ENCODE measurements at regions not wholly inside any gene's neighbourhood (a gene's known extent, or its start where the extent isn't known, plus 50 kb on each side); places are given as distances from the start of the nearest gene placed in this dataset.

DNA sequence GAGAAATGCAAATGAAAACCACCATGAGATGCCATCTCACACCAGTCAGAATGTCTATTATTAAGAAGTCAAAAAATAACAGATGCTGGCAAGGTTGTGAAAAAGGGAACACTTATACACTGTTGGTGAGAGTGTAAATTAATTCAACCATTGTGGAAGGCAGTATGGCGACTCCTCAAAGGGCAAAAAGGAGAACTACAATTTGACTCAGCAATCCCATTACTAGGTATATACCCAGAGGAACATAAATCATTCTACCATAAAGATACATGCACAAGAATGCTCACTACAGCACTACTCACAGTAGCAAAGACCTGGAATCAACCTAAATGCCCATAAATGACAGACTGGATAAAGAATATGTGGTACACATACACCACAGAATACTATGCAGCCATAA, 161.1 kb upstream of the PDGFD start:
- no peak for DNase-seq

DNA sequence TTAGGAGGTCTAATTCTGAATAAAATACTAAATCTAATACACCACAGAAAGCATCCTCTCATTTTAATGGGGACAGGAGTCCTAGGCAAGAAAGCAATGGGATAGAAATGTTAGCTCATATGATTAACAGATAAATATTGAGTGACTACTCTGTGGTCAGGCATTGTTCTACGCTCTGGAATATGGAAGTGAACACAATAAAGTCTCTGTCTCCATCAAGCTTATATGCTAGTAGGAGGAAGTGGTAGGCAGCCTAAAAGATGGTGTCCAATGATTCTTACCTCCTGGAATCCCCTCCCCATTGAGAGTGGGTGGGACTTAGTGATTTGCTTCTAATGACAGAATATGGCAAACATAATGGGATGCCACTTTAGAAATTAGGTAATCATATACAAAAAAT, 160.3 kb upstream of the PDGFD start:
- DNase-seq: no peak

DNA sequence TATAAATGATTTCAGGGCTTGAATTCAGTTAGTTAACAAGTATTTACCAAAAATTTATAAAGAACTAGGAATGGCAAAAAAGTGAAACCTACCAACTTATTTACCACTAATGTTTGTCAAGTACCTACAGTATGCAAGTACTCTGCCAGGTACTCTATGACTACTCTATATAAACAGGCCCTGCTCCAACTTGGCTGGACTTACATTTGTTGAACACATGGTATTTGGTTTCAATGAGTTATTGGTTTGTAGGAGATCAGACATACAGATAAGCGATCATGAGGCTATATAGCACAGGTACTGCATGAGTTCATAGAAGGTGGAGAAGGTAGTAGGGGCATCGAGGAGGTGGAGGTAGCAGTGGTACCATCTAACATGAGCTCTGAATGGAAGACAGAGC, 159.9 kb upstream of the PDGFD start:
- no peak for DNase-seq

DNA sequence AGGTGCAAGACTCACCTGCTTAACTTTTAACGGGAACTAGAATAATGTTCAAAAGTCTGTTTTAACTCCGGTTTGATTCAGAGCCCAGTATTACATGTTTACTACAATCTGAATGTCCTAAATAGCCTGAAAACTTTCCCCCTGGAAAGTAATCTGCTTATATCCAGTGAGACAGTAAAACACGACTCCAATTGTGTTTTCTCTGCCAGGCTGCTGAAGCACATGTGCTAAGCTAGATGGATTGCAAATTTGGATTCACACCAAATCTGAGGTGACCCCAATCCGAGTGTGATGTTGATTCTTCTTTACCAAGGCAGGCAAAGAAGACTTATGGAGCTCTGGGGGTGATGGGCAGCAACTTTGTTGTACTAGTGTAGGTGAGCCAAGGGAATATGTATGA, 158.7 kb upstream of the PDGFD start:
- no peak for DNase-seq

DNA sequence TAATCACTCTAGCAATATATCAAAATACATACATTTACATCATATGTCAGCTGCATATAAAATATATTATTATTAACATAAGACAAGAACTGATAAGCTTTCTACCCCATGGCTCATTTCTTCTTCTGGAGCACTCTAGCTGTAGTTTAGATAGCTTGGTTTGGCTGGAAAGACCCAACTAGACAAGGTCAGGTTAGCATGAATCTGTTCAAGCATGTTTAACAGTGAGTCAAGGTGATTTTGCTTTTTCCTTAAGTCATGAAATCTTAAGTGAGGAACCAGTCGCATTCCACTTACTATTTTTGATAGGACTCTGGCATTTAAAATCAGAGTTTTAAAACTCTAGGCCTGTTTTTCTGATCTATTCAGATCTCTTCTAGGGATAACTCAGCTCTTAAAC, 157.0 kb upstream of the PDGFD start:
- no peak for DNase-seq

DNA sequence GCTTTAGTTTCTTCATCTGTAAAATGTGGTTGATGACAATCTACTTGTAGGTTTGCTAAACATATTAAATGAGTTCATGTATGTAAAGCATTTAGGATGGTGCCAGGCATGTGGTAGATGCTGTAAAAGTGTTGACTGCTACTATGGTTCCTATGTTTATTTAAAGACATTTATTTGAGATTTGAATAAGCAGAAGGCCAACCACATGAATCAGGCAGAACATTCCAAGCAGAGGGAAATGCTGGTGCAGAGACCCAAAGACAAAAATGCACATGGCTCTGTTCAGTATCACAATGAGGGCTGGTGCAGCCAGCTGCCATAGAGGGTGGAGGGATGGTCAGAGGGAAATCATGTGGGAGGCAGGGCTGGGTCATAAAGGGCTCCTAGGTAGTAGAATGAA, 156.2 kb upstream of the PDGFD start:
- no peak for DNase-seq

DNA sequence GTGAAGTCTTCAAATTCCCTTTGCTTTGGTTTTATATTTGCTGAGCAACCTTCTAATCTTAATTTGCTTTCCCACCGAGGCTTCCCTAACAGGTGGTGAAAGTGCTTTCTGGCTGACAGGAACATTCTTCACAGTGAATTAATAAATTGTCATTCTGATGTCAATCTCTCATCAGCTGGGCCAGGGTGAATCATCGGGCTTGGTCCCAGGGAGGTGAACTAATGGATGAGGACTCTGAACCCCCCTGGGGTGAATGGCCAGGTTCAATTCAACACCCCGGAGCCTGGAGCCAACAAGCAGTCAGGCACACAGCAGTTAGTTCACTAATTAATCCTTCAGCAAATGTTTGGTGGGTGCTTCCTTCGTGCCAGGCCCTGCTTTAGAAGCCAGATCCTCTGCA, 155.4 kb upstream of the PDGFD start:
- no peak for DNase-seq

DNA sequence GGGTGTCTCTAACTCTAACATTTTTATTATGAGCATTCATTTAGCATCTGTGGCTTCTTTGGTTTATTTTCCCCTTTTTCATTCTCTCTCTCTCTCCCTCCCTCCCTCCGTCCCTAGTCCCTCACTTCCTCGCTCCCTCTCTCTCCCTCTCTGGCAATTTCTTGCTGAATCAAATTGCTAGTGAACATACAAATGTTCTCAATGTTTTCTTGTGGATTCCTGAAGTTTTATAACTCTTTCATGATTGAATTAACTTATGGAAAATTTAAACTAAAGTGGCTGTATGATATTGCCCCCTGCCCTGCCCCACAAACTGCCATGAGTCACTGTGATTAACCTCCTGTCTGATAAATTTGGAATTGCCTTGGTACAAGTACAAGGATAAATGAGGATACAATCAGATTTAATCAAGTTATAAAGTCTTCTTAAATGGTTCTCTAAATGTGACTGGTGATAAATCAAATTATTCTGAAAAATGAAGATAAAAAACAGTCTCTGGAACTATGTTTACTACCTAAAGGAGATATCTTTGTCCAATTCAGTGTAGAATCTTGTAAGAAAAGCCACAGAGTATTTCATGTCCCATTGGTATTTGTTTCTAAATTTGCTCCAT, 143.0 kb upstream of the PDGFD start:
- no peak for DNase-seq

DNA sequence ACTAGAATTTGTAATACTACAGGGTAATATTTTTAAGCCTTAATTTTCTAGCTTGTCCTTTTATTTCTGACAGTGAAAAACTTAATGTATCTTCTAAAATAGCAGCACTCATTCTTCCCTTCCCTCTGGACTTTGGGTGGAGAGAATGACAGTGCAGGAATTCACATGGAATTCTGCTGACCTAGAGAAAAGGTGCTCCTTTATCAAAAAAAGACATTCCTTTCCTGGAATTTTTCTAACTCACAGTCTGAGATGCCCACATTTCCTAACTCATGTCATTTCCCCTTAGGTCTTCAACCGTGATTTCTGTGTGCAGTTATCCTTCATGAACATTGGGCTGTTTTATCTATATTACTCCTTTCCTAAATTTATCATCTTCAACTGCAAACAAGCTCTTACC, 137.8 kb upstream of the PDGFD start:
- no peak for DNase-seq

DNA sequence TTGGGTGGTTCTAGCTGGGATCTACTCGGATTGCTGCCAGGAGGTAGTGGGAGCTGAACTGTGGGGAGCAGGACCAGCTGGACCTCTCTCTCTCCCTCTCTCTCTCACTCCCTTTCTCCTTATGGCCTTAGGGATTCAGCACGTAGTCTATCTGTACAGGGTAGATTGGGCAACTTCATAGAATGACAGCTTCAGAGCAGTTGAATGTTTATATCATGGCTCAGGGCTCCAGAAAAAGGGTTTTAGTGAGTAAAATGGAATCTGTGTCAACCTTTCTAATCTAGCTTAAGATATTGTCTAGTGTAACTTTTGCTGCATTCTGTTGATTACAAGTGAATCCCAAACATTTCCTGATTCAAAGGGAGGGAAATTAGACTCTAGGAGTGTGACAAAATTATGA, 127.7 kb upstream of the PDGFD start:
- DNase-seq: no peak

DNA sequence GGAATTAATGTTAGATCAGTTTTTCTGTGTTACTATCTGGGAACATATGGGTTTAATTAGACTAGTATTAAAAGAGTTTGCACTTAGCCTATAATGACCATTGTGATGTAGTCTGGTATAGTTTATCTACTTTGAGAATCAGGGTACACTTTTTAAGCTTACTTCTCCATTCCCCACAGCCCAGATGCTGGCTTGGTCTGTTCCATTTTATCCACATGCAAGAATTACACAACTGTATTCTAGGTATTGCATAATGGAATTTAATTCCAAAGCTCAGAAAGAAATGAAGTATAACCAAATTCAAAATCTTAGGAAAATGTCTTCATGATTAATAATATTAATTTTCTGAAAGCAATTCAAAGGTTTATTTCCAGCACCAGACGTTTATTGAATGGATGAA, 122.2 kb upstream of the PDGFD start:
- DNase-seq: no peak

DNA sequence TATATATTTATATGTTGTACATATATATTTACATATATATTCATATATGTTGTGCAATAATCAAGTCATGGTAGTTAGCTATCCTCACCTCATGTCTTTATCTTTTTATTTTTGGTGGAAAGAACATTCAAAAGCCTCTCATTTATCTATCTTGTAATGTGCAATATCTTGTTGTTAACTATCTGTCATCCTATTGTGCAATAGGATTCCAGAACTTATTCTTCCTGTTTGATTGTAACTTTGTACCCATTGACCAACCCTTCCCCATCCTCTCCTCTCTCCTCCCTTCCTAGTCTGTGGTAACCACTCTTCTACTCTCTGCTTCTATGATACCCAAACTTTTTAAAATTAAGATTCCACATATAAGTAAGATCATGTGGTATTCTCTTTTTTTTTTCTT, 115.6 kb upstream of the PDGFD start:
- no peak for DNase-seq

DNA sequence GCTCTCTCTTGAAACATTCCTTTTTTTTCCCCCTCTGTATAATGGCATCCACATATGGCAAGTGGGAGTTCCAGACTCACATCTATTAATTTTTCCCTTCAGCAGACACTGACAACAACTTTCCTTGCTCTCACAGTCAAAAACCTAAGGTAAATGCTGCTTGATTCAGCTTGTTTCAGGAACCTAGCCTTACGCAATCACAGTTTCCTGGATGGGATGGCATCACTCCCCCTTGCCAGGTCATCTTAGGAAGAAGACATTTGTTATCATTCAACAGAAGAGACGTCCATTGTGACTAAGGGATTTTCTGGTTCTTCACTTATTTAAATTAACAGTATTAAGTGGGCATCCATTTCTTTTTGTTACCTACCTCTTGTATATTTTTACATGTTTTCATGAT, 112.0 kb upstream of the PDGFD start:
- DNase-seq: no peak

DNA sequence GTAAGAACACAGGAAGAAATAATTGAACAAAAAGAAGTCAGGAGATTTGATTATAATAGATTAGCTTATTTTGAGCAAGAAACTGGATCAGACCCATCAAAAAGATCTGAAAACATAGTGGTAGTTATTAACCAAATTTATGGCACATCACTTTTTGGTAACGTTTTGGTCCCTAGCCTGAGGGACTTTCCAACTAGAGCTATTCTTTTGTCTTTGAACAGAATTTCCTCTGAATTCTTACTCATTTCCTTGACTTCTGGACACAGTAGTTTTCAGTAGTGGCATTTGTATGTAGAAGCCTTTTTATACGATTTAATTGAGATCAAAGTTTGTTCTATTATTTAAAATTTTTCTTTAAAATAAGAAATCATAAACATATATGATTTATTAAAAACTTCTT, 96.5 kb upstream of the PDGFD start:
- no peak for DNase-seq

DNA sequence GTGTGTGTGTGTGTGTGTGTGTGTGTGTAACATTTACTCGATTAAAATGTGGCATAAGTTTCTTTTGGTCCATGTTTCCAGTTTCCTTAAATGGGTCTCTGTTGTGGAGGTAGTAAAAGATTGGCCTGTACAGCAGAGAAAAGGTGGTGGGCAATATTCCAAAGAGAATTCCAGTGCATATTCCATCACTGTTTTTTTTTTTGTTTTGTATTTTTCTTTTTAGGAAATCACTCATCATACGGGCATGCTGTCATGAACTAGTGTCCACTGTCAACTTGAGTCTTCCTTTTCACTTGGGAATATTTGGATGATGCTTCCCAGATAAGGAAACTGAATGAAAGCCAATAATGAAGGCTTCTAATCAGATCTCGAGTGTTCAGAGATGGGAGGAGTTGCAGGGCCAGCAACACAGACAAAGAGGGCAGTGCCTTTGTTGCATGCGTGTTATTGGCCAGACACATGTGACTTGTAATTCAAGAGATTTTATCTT, 95.2 kb upstream of the PDGFD start:
- DNase-seq: no peak

DNA sequence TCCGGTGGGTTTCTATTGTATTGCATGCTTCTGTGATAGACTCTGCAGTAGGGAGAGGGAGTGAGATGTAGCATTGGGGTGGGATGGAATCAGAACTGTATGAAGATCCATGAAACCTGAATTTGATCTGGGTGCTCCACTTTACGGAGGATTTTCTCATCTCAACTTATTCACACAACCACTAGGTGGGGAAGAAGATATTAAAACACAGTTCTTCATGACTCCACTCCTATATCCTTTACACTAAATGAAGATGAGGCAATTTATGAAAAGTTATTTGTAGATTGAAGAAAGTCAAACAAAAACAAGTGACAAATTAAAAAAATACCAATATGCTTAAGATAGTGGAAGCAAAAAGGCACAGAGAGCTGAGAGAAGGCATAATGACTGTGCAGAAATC, 92.6 kb upstream of the PDGFD start:
- no peak for DNase-seq

DNA sequence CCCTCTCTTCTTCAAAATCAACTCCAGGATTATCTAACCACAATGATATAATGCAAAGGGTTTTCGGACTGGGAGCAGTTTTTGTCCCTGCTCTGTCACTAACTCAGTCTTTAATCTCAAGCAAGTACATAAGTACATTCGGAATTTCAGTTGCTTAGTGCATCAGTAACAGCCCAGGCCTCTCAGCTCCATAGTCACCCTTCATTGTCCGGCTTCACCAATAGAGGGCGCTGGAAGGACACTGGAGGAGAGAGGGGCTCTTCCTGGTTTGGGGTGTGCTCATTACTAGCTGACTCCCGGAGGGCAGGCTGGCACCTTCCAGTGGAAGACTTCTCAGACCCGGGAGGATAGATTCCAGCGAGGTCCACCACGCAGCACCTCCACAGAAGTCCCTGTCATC, 90.4 kb upstream of the PDGFD start:
- no peak for DNase-seq

DNA sequence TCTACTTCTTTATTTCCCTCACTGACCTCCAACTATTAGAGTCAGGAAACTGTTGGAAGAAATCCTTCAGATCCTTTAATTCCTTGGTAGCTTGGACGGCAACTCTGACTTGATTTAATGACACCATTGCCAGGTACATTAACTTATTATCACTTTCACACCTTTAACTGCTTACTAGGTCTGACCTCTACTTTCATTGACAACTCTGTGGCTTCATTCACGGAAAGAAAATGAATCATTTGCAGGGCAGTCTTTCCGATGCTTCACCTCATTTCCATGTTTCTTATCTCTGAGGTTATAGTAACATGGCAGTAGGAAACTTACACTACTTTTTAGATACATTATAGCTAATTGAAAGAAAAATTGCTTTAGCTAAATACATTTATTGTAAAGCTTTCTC, 82.6 kb upstream of the PDGFD start:
- DNase-seq: no peak

DNA sequence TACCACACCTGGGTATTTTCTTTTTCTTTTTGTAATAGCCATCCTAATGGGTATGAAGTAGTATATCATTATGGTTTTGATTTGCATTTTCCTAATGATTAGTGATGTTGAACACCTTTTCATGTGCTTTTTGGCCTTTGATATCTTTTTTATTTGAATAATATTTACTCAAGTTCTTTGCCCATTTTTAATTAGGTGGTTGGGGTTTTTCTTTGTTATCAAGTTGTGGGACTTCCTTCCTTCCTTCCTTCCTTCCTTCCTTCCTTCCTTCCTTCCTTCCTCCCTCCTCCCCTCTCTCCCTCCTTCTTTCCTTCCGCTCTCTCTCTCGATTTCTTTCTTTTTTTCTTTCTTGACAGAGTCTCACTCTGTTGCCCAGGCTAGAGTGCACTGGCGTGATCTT, 75.0 kb upstream of the PDGFD start:
- DNase-seq: no peak

DNA sequence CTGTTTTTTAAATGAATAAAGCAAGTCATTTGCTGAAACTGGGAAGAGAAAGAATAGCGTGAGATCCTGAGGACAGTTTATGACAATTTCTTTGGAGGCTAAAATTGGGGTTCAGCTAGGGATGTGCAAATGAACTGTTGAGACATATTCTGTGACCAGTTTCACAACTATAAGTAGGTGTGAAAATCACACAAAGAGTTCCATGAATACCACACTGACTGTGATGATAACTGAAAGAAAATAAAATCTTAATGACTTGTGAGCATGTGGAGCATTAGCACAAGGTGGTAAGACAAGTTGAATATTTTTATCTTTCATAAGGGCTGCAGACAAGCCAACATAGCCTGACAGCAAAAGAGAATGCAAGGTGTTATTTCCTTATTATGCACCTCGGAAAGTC, 61.1 kb upstream of the PDGFD start:
- no peak for DNase-seq

DNA sequence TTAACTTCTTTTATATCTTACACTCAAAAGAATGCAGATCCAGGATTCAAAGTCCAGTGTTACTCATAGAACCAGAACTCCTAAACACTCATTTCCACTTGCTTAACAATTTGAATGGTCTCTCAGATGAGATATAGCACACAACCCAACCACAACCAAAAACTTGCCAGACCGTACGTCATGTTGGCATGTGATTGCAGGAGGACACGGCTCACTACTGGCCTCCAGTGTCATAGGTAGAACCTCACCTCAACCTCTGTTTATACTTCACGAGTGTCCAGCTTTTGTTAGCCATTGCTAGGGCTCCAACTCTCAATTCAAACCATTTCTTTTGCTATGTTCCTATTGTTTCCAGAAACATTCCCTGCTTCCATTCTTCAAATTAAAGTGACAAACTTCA, 58.5 kb upstream of the PDGFD start:
- DNase-seq: no peak

DNA sequence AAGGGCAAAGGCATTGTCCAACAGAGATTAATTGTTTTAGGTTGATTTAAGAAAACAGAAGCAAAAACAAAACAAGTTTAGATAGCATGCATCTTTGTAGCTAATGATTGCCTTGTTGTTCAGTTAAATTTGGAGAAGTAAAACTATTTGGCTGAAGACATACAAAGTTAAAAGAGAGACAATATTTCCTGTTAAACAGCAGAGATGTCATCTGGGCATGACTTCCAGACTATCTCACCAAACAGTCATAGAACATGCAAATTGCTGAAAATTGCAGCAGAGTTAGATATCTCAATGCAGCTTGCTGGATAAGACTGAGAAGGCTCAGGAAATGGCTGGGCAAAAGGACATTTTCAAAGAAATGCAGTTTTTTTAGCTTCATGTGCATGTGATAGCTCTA, 57.5 kb upstream of the PDGFD start:
- no peak for DNase-seq

DNA sequence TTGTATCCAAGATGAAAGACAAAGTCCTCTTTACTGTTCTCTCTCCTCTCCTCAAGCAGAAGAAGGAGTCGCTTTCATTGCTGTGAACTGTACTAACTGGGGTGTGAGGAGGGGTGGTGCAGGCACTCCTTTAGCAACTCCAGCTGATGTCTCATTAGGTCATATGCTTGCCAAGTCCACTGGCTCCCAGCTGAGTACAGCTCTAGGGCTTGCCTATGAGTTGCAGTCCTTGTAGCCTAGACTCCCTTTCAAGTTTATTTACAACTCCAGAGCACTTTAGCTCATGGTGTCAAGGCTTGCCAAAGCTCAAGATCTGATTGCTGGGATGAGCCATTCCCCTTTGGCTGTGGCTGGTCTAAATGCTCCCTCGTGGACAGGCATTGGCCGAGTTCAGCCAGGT, 55.1 kb upstream of the PDGFD start:
- no peak for DNase-seq

DNA sequence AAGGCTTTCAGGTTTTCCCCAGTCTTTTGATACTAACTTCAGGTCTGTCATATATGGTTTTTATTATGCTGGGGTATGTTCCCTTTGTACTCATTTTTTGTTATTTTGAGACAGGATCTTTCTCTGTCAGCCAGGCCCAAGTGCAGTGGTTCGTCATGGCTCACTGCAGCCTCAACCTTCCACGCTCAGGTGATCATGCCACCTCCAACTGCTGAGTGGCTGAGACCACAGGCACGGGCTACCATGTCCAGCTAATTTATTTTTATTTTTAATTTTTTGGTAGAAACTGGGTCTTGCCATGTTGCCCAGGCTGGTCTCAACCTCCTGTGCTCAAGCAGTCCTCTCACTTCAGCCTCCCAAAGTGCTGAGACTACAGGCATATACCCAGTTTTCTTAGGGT, 50.6 kb upstream of the PDGFD start:
- DNase-seq: no peak
